HCT116 (cell line): ENCODE measurements at regions not wholly inside any gene's neighbourhood (a gene's known extent, or its start where the extent isn't known, plus 50 kb on each side); places are given as distances from the start of the nearest gene placed in this dataset.

Experiments used
- ATAC-seq: fragments of 200-7000 bp; cut with Tn5 transposase; 2 replicates; pipeline ENCODE4 v1.9.1; 2020; ENCODE audit warnings: mild to moderate bottlenecking, moderate library complexity
- BruUV-seq: library from RNA; stranded (reverse); fragments of 400-500 nt; replicated peaks from 2 replicates; lab custom pipeline; 2021; lab: Mats Ljungman, UMichigan
- CTCF ChIA-PET: fragments of 300-600 bp; sonication (Branson Sonifier 250); formaldehyde crosslinking; loops from one replicate; lab custom pipeline; 2021; ENCODE audit warnings: antibody characterized with exemption; lab: Charles Lee
- POLR2A ChIA-PET: fragments of 300-600, 350-600 bp; sonication (Branson Sonifier 250); formaldehyde crosslinking; loops from one replicate; lab custom pipeline; 2021; ENCODE audit warnings: antibody characterized with exemption; lab: Charles Lee
- RAD21 ChIA-PET, 2 experiments: fragments of 300-600 bp; sonication (Branson Sonifier 250); formaldehyde crosslinking; loops; one replicate each; lab custom pipeline; 2023; ENCODE audit warnings: low total read pairs in 2 of 2; ENCODE audit not compliant: uncharacterized antibody in 2 of 2, unreplicated experiment in 2 of 2, low non-redundant PET in 1 of 2; lab: Charles Lee
- DNase-seq: peaks from one replicate; pipeline ENCODE4 v3.0.0-alpha.2; 2010; ENCODE audit warnings: low read depth, low spot score
- H2AFZ ChIP-seq: fragments of 200-600 bp; shearing (Covaris generic), sonication (generic); 2 replicates; pipeline ENCODE4 v1.6.1; 2017; ENCODE audit warnings: low read depth, mixed run types, mixed read lengths, antibody characterized with exemption, low read length; ENCODE audit not compliant: poor library complexity, severe bottlenecking
- H3K27ac ChIP-seq: 2 replicates; pipeline ENCODE4 v1.5.1; 2012; ENCODE audit warnings: low read depth, low read length
- H3K27me3 ChIP-seq: fragments of 200-600 bp; sonication (generic); 2 replicates; pipeline ENCODE4 v1.6.1; 2016; ENCODE audit warnings: mixed run types, low read length, mixed read lengths; ENCODE audit not compliant: insufficient read depth
- H3K36me3 ChIP-seq, 2 experiments: fragments of 200-500 bp in 1 of 2; fragments of 200-600 bp in 1 of 2; sonication (Bioruptor generic) in 1 of 2; sonication (generic) in 1 of 2; 2 replicates each; pipeline versions ENCODE4 v1.5.1 to v1.6.1; 2014 to 2016; ENCODE audit warnings: low read length in 2 of 2, inconsistent platforms in 1 of 2, mixed read lengths in 1 of 2, mixed run types in 1 of 2; ENCODE audit not compliant: insufficient read depth in 2 of 2, control insufficient read depth in 1 of 2
- H3K4me1 ChIP-seq, 2 experiments: fragments of 200-600 bp in 1 of 2; sonication (generic) in 1 of 2; 2 replicates each; pipeline versions ENCODE4 v1.5.1 to v1.6.1; 2012 to 2017; ENCODE audit warnings: low read length in 2 of 2, inconsistent platforms in 1 of 2, mild to moderate bottlenecking in 1 of 2, mixed read lengths in 1 of 2, mixed run types in 1 of 2, moderate library complexity in 1 of 2; ENCODE audit not compliant: insufficient read depth in 2 of 2, control insufficient read depth in 1 of 2
- H3K4me2 ChIP-seq: fragments of 200-600 bp; sonication (generic); 2 replicates; pipeline ENCODE4 v1.6.1; 2017; ENCODE audit warnings: mixed run types, low read length, mixed read lengths
- H3K4me3 ChIP-seq, 2 experiments: fragments of 200-600 bp in 1 of 2; sonication (generic) in 1 of 2; replicated peaks in 1 of 2; 2 replicates each; pipeline ENCODE4 v1.5.1; 2011 to 2016; ENCODE audit warnings: low read length in 2 of 2, control low read depth in 1 of 2, low read depth in 1 of 2, mild to moderate bottlenecking in 1 of 2, mixed read lengths in 1 of 2, mixed run types in 1 of 2
- H3K79me2 ChIP-seq: fragments of 200-600 bp; sonication (generic); 2 replicates; pipeline ENCODE4 v1.6.1; 2017; ENCODE audit warnings: mild to moderate bottlenecking, mixed run types, low read length, moderate library complexity, mixed read lengths; ENCODE audit not compliant: insufficient read depth
- H3K9ac ChIP-seq: fragments of 200-600 bp; sonication (generic); 2 replicates; pipeline ENCODE4 v1.6.1; 2016; ENCODE audit warnings: low read length, mixed read lengths
- H3K9me2 ChIP-seq: fragments of 200-600 bp; sonication (generic), shearing (Covaris generic); 2 replicates; pipeline ENCODE4 v1.6.1; 2017; ENCODE audit warnings: mixed run types, mild to moderate bottlenecking, moderate library complexity; ENCODE audit not compliant: insufficient read depth
- H3K9me3 ChIP-seq, 2 experiments: fragments of 200-500 bp in 1 of 2; fragments of 200-600 bp in 1 of 2; sonication (Bioruptor generic) in 1 of 2; sonication (generic) in 1 of 2; 2 replicates each; pipeline ENCODE4 v1.6.1; 2014 to 2017; ENCODE audit warnings: low read length in 2 of 2, mixed read lengths in 2 of 2, inconsistent platforms in 1 of 2, low read depth in 1 of 2, mild to moderate bottlenecking in 1 of 2, mixed run types in 1 of 2, moderate library complexity in 1 of 2; ENCODE audit not compliant: control insufficient read depth in 1 of 2, insufficient read depth in 1 of 2
- H4K20me1 ChIP-seq: fragments of 200-600 bp; sonication (generic), shearing (Covaris generic); 2 replicates; pipeline ENCODE4 v1.6.1; 2017; ENCODE audit warnings: mixed run types, mild to moderate bottlenecking, moderate library complexity; ENCODE audit not compliant: insufficient read depth
- EZH2phosphoT487 ChIP-seq: fragments of 200-600 bp; IDR thresholded peaks from 2 replicates; pipeline ENCODE4 v1.6.1; 2018; ENCODE audit warnings: antibody characterized with exemption, borderline replicate concordance
- JUND ChIP-seq: IDR thresholded peaks from 2 replicates; pipeline ENCODE4 v1.6.1; 2012
- POLR2AphosphoS5 ChIP-seq: IDR thresholded peaks from 2 replicates; pipeline ENCODE4 v1.6.1; 2011; ENCODE audit warnings: mild to moderate bottlenecking, low read depth, low read length, moderate library complexity
- ZNF274 ChIP-seq: fragments of 200-500 bp; sonication (Bioruptor generic); IDR thresholded peaks from 2 replicates; pipeline ENCODE4 v1.6.1; 2014; ENCODE audit warnings: mild to moderate bottlenecking, low read depth, low read length, inconsistent platforms
- intact Hi-C: fragments of 100-400 bp; cut with micrococcal nuclease; formaldehyde crosslinking; loops from 2 replicates; pipeline ENCODE4 v1.10.0; 2022
- TF ChIP-seq, protein P1 (sequence below): IDR thresholded peaks from 2 replicates; pipeline ENCODE4 v1.6.1; 2012
- TF ChIP-seq, protein P2 (sequence below): IDR thresholded peaks from 2 replicates; pipeline ENCODE4 v1.6.1; 2011; ENCODE audit warnings: mild to moderate bottlenecking, low read length, moderate library complexity; ENCODE audit not compliant: insufficient replicate concordance; ENCODE audit errors: extremely low read depth
- TF ChIP-seq, protein P3 (sequence below), 3 experiments: fragments of 200-600 bp in 1 of 3; sonication (generic) in 1 of 3; IDR thresholded peaks in 2 of 3; conservative IDR thresholded peaks in 1 of 3; 2 replicates each; pipeline ENCODE4 v1.5.1; 2012 to 2017; ENCODE audit warnings: low read depth in 2 of 3, low read length in 2 of 3, antibody characterized with exemption in 1 of 3, borderline replicate concordance in 1 of 3, control low read depth in 1 of 3, mild to moderate bottlenecking in 1 of 3, mixed read lengths in 1 of 3, mixed run types in 1 of 3, moderate library complexity in 1 of 3; ENCODE audit not compliant: insufficient read depth in 1 of 3

DNA sequence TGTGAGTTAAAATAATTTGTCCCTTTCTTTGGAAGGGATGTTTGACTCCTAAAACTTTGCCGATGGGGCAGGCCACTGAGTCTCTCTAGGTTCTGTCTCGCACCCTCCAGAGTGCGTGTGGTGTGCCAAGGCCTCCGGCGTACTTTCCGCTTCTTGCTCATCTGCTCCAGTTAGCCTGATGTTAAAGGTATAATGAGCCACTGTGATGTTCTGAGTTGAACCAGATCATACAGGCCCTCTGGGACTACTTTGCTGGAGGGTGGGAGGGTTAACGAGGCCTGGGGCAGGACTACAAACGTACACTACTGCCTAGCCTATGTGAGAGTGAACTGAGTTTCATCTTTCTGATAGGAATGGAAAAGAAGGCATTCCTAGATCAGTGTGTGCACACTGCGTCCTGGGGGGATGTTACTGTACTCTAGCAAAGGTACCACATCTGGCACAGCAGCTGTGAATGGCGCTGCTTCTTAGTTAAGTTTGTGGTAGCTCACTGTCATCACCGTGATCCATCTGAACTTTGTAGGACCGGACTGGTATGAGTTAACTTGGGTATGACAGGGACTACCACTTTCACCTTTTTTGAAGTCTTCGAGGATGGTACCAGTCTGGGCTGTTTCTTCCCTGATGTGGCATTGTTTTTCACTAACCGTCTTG, 60.2 kb downstream of the RGS12 start:
- Histone ChIP-seq H4K20me1 (no peaks in the 10 kb centered on the region), H3K9ac (no peak overlapping the region), H3K27ac (no peak overlapping the region), H3K36me3 (no peaks in the 10 kb centered on the region), H3K79me2 (no peaks in the 10 kb centered on the region), H3K4me3 (no peak overlapping the region), H2AFZ (no peak overlapping the region), H3K4me2 (no peak overlapping the region), H3K9me2 (no peaks in the 10 kb centered on the region), H3K9me3 (no peaks in the 10 kb centered on the region), H3K27me3 (no peaks in the 10 kb centered on the region), H3K4me1 (no peaks in the 10 kb centered on the region)
- ChIA-PET CTCF (no interaction called here), POLR2A (no interaction called here), RAD21 (no interaction called here)
- DNase-seq (no peak), ATAC-seq (no peak)
- no TSS peak for BruUV-seq
- intact Hi-C loops: no loop called here
- TF ChIP-seq, protein P1, sequence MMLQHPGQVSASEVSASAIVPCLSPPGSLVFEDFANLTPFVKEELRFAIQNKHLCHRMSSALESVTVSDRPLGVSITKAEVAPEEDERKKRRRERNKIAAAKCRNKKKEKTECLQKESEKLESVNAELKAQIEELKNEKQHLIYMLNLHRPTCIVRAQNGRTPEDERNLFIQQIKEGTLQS: no peak
- TF ChIP-seq, all 23 proteins: peak for 0

DNA sequence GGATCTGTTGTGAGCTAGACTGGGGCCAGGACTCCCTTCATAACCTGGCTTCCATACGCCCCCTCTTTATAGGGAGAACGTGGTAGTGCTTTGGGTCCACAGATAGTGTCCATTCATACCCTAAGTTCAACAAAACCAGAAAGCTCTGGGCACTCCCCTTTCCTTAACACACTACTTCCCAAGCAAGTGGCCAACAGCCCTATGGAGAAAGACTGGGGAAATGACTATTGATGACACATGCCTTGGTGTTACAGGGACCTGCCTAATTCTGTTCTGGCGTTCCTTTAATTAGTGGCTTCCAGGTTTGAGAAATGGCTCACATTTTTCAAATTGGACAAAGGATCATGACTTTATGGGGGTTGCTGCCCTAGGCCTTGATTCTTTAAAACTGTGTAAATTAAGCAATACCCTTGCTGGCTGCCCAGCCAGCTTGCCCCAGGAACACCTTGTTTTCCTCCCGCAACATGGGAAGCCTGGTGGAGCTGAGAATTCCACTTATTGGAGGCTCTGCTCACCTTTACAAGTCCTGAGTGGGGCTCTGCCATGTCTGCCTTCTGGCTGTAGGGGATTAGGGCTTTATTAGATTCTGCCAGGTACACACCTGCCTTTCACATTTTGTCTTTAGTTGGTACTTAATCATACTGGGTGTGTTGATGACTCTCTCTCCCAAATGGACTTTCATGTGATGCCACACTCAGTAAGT, 61.1 kb downstream of the RGS12 start:
- Histone ChIP-seq H3K9ac (no peak overlapping the region), H3K4me1 (no peaks in the 10 kb centered on the region), H3K9me2 (no peaks in the 10 kb centered on the region), H3K27ac (no peak overlapping the region), H2AFZ (no peak overlapping the region), H3K27me3 (no peaks in the 10 kb centered on the region), H3K4me2 (no peak overlapping the region), H3K9me3 (no peaks in the 10 kb centered on the region), H4K20me1 (no peaks in the 10 kb centered on the region), H3K79me2 (no peaks in the 10 kb centered on the region), H3K4me3 (no peak overlapping the region), H3K36me3 (no peaks in the 10 kb centered on the region)
- POLR2A ChIA-PET: no interaction called here
- RAD21 ChIA-PET: no interaction called here
- TF ChIP-seq EZH2phosphoT487 (no peak), JUND (no peak), ZNF274 (no peak), POLR2AphosphoS5 (no peak)
- TF ChIP-seq, protein P2, sequence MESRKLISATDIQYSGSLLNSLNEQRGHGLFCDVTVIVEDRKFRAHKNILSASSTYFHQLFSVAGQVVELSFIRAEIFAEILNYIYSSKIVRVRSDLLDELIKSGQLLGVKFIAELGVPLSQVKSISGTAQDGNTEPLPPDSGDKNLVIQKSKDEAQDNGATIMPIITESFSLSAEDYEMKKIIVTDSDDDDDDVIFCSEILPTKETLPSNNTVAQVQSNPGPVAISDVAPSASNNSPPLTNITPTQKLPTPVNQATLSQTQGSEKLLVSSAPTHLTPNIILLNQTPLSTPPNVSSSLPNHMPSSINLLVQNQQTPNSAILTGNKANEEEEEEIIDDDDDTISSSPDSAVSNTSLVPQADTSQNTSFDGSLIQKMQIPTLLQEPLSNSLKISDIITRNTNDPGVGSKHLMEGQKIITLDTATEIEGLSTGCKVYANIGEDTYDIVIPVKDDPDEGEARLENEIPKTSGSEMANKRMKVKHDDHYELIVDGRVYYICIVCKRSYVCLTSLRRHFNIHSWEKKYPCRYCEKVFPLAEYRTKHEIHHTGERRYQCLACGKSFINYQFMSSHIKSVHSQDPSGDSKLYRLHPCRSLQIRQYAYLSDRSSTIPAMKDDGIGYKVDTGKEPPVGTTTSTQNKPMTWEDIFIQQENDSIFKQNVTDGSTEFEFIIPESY: no peak
- TF ChIP-seq, protein P3, sequence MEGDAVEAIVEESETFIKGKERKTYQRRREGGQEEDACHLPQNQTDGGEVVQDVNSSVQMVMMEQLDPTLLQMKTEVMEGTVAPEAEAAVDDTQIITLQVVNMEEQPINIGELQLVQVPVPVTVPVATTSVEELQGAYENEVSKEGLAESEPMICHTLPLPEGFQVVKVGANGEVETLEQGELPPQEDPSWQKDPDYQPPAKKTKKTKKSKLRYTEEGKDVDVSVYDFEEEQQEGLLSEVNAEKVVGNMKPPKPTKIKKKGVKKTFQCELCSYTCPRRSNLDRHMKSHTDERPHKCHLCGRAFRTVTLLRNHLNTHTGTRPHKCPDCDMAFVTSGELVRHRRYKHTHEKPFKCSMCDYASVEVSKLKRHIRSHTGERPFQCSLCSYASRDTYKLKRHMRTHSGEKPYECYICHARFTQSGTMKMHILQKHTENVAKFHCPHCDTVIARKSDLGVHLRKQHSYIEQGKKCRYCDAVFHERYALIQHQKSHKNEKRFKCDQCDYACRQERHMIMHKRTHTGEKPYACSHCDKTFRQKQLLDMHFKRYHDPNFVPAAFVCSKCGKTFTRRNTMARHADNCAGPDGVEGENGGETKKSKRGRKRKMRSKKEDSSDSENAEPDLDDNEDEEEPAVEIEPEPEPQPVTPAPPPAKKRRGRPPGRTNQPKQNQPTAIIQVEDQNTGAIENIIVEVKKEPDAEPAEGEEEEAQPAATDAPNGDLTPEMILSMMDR (IDR thresholded peaks at IDR 0.05 in 2 of 3, conservative IDR thresholded peaks at IDR 0.05 in 1 of 3; ENCODE audit: borderline replicate concordance in 1 of 3, insufficient read depth in 1 of 3, low read depth in 2 of 3, low read length in 2 of 3): no peak
- CTCF ChIA-PET: interaction anchor here (0.9 kb wide), 1 partner anchor 8 kb away, joined by 3 read pairs; no protein-coding TSS in a partner anchor
- no peak for DNase-seq
- intact Hi-C loops: no loop called here
- BruUV-seq: no TSS peak
- ATAC-seq: no peak
